Stimulated activated CD4-positive, alpha-beta T cell treated with anti-CD3 and anti-CD28 coated beads, Interleukin-1b, Interleukin-23, amount 100 ng/mL, for 48 hours (primary cell): ENCODE measurements at regions not wholly inside any gene's neighbourhood (a gene's known extent, or its start where the extent isn't known, plus 50 kb on each side); places are given as distances from the start of the nearest gene placed in this dataset.
"Not testable (repeated sequence)": the region's sequence is repeated elsewhere in the genome, so short reads cannot be mapped to it uniquely, and the experiment has no call there.

Experiments
- DNase-seq: peaks from one replicate; pipeline ENCODE4 v3.0.0-alpha.2; 2020

DNA sequence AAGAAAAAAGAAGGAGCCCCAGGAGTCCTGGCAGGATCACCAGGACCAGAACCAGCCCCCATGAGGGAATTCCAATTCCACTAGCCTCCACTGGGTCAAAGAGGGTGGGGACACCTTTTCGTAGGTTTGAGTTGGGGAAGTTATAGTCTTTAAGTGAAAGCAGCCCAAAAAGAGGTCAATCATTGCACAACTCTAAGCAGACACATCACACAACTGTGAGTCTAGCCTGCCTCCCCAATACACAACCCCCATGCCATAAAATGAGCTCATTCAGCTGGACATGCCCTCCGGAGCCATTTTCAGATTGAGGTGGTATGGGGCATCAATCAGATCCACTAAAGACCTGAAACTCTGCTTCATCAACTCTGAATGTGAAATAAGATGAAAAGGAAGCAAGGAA lies 179.9 kb downstream of the NPHP4 start:
- no peak for DNase-seq

DNA sequence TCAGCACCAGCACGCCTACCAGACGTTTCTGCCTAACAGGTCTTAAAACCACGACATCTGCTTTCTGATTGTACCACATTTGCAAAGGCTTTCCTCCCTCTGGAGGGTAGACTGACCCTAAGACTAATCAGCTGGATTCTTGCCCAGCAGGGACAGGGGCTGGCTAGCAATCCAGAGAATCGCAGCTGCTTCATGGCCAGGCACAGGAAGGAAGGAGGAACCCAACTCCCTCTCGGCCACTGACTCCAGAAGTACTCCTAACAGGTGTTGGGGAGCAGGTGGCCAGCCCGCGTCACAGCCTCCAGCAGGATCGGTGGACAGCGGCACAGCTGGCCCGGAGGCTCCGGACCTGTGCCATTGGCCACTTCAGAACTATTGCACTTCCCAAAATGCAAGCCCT lies 180.8 kb downstream of the NPHP4 start:
- no peak for DNase-seq

DNA sequence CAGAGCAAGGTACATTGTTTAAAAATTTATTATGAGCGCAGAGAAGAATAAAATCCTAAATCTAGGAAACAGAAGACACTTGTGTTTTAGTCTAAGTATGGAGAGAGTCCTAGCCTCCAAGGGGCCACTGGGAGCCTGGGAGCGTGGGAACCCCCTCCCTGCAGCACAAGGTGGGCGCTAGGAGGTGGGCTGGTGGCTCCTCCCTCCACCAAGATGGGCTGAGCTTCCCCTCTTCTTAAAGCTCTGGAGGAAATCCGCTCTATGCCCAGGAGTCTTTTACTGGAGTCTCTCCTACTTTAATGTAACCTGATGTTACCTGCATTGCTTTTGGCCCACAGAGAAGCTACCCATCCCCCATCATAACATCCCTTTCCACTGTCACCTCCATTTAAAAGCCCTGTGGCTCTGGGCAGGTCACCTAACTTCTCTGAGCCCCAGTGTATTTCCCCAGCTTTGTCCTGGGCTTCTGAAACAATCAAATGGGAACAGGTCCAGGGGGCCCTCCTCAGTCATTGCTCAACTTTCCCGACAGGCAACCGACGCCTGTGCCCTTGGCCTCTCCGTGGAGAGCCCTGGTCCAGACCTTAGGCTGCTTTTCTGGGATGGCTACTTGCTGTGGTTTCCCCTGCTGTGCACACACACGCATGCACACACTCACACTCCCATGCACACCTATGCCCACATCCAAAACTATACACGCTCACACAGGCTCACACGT lies 181.5 kb downstream of the NPHP4 start:
- DNase-seq, result no peak

DNA sequence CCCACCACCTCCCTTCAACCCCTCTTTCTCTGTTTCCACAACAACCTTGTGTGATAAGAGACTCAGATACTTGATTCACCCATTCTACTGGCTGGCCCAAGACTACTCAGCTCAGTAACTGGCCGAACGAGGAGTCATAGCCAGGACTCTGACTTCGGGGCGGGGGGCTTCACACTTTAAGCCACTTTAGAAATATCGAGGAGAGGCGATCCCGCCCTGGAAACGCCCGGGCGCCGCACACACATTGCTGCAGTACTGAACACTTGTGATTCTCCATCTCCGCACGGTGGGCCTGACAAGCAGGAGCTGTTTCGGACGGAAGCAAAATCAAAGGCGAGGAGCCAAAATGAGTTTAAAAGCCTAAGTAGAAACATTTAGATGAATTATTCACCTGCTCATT lies 182.1 kb downstream of the NPHP4 start:
- no peak for DNase-seq

DNA sequence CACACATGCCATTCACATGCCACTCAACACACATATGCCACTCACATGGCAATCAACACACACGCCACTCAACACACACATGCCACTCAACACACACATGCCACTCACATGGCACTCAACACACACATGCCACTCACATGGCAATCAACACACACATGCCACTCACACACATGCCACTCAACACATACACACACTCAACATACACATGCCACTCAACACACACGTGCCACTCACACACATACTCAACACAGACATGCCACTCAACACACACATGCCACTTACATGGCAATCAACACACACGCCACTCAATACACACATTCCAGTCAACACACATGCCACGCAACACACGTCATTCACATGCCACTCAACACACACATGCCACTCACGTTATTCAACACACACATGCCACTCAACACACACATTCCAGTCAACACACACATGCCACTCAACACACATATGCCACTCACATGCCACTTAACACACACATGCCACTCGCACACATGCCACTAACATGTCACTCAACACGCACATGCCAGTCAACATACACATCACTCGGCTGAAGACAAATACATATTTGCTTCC lies 182.9 kb downstream of the NPHP4 start:
- no peak for DNase-seq

DNA sequence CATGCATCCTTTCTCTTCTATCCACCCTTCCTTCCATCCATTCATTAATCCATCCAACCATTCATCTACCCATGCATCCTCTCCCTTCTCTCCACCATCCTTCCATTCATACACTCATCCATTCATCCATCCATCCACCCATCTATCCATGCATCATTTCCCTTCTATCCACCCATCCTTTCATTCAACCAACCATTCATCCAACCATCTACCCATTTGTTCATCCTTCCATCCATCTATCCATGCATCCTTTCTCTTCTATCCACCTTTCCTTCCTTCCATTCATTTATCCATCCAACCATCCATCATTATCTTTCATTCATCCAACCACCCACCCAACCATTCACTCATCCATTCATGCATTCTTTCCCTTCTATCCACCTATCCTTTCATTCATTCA lies 188.4 kb downstream of the NPHP4 start:
- no peak for DNase-seq

DNA sequence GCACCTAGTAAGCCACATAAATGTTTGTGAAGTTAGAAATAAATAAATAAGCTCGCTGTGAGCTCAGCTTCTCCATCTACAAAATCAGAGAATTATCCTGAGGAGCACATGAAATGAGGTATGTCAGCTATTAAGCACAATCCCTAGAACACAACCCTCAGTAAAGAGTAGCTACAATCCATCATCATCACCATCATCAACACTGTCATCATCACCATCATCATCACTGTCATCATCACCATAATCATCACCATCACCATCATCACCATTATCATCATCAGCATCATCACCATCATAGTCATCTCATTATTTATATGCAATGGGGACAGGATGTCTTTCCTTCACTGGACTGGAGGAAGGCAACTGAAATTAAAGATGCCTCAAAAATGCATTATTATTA lies 189.6 kb downstream of the NPHP4 start:
- no peak for DNase-seq

DNA sequence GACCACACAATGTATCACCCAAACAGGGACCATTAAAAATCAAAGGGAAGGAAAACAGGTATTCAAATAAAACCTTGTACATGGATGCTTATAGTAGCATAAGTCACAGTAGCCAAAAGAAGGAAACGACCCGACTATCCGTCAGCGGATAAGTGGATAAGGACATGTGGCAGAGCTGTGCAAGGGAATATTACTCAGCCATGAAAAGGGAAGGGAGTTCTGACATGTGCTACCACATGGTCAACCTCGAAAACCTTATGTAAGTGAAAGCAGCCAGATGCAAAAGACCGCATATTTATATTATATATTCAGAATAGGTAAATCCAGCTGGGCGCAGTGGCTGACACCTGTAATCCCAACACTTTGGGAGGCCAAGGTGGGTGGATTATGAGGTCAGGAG lies 193.3 kb downstream of the NPHP4 start:
- DNase-seq, result no peak

DNA sequence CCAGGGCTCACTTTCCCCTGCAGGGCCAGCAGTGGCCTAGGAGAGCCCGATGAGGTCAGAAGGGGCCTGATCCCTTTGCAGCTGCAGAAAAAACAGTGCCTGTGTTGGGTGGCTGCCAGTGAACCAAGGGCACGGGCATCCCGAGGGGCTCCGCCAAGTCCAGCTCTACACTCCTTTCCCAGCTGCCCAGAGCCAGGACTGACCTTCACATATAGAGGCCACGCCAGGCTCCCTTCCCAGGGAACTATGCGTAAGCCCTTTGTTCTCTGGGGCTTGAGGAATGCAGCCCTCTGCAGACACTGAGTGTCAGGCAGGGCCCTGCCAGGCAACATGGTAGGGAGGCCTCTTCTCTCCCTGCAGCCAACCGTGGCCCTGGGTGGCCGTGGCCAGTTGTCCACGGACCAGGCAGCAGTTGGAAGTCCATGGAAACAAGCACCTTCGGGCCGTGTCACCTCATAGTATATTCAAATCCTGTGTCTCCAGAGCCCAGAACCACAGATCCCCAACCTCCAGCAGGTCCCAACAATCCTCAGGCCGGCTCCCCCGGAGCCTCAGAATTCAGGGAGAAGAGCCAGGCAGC lies 194.0 kb downstream of the NPHP4 start:
- DNase-seq, result no peak

DNA sequence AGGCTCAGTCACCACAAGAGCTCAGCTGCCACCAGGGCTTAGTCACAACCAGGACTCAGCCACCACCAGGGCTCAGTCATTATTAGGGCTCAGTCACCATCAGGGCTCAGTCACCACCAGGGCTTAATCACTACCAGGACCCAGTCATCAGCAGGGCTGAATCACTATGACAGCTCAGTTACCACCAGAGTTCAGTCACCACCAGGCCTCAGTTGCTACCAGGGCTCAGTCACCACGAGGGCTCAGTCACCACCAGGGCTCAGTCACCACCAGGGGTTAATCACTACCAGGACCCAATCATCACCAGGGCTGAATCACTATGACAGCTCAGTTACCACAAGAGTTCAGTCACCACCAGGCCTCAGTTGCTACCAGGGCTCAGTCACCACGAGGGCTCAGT lies 196.2 kb downstream of the NPHP4 start:
- peak; percentile 4 for DNase-seq

DNA sequence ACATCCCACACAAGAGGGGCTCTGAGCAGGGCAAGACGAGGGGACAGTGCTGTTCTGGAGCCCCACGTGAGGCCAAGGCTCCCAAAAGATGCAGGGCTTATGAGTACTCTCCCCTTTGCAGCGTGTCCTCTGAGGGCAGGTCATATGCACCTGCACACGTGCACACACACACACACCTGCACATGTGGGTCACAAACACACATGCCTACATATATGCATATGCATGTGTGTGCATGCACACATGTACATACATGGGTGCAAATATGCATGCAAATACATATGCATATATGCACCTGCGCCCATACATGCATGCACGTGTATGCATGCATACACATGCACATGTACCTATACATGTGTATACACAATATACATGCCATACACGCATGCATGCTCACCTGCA lies 197.9 kb downstream of the NPHP4 start:
- DNase-seq, result no peak

DNA sequence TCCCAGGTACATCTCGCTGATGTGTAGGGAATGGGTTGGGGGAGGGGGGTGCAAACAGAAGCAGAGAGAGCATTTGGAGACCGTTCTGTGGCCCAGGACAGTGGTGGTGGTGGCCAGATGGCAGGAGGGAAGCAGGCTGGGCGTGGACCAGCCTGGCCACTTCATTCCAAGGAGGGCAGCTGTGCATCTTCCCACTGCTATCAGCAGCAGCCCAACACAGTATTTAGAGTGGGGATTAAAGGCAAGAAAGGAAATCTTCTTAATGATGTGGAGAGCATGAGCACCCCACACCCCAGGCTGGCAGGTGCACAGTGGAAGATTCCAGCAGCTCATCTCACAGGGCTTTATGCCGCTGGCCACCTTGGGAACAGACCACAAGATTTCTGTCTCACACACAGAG lies 198.7 kb downstream of the NPHP4 start:
- DNase-seq, result no peak

DNA sequence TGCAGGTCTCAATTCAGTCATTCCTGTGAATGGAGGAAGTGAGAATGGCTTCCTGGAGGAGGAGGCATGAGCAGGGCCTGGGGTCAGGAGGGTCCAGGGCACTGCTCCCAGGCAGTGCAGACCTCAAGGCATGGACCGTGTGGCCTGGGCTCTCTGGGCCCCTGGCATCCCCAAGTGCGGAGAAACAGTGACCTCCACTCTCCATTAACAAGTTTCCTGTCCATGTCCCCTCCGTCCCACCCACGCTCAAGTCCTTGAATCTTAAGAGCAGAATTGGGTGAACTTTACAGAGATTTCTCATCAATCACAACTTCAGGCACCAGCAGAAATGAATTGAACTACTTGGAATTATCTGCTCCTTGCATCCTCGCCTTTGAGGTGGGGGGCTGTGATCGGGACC lies 211.1 kb downstream of the NPHP4 start:
- DNase-seq, result no peak

DNA sequence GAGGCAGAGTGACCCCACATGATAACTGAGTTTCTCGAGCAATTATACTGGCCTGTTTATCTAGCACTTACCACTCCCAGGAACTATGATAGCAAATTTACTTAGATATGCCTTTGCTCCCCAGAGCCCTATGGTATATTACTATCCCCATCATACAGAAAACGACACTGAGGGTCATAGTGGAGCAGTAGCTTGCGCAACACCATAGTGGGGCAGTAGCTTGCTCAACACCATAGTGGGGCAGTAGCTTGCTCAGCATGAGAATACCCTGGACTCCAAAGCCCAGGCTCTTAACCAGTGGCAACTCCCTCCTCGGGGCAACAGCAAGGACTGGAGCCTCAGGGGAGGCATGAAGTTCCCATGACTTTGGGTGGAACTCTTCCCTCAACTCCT lies 211.9 kb downstream of the NPHP4 start:
- DNase-seq, result no peak

DNA sequence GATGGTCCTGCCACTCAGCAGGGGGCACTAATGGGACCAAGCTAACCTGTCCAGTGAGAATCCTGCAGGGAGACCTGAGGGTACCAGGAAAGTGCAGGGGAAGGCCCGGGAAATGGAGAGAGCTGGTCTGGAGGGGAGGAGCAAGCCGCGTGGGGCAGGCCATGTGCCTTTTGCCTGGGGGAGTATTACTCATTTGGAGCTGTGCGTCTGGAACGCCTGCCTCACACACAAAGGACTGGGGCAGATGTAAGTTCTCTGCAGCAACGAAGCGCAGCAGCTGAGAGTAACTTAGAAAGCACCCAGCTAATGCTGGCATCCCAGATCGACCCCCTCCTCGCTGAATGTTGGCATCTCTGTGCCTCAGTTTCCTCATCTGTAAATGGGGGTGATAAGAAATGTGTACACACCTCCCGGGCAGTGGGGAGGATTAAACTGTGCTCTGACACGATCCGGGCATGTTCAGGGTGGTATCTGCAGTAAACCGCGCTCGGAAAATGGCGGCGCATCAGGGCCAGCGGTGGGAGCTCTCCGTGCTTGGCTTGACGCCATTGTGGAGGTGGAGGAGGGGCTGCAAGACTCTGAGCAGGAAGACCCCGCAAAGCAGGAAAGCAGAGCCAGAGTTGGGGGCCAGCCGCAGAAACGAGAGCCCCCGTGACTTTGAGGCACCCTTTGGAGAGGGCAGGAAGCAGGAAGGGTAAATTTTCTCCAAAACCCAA lies 212.5 kb downstream of the NPHP4 start:
- DNase-seq, result no peak

DNA sequence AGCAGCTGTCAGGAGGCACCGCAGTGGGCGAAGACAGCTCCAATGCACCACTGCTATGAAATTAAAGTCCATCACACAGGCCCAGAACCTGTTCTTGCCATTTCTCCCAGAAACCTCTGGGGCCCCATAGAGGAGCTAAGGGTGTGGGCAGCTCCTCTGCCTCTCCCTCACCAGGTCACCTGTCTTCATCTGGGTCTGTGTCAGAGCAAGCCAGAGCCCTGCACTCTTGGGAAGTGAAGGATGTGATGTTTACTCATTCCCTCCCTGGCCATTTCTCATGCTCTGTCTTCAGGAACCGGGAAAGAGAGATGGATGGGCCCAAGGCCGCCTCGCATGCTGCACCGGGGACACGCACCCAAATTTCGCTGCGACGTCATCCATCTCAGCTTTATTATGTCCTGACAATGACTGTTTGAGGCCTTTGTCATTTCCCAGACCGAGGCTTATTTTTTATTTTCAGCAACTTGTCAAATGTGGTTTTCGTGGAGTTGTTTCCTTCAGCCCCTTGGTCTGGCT lies 216.1 kb downstream of the NPHP4 start:
- DNase-seq, result no peak

DNA sequence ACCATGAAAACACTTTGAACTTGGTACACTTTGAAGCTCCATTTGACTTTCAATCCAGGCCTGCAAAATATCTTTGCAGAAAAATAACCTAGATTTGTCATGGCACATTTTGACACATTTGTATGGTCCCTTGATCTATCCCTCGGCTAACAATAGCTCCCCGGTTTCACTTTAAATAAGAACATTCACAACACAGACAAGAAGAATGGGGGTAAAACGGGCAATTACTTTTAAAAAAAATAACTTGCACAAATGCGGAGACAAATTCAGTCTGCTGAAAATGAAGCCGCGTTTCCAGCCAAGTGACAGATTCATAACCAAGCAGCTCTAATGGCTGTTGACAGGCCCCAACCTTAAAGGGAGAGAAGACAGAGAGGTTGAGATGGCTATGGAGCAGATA lies 218.2 kb downstream of the NPHP4 start:
- no peak for DNase-seq

DNA sequence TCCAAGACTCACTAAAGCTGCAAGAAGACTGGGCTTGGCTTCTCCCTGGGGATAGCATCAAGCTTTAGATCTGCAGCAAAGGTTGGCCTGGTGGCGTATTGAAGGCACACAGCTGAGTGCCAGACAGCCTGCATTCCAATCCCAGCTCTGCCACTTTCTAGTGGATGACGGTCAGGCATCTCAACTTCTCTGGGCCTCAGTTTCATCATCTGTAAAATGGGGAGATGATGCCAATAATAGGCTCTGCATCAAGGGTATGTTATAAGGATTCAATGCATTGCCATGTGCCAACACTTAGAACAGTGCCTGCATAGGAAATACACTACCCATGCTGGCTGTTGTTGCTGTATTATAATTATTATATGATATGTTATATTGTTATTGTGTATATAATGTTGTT lies 220.4 kb downstream of the NPHP4 start:
- DNase-seq, result no peak

DNA sequence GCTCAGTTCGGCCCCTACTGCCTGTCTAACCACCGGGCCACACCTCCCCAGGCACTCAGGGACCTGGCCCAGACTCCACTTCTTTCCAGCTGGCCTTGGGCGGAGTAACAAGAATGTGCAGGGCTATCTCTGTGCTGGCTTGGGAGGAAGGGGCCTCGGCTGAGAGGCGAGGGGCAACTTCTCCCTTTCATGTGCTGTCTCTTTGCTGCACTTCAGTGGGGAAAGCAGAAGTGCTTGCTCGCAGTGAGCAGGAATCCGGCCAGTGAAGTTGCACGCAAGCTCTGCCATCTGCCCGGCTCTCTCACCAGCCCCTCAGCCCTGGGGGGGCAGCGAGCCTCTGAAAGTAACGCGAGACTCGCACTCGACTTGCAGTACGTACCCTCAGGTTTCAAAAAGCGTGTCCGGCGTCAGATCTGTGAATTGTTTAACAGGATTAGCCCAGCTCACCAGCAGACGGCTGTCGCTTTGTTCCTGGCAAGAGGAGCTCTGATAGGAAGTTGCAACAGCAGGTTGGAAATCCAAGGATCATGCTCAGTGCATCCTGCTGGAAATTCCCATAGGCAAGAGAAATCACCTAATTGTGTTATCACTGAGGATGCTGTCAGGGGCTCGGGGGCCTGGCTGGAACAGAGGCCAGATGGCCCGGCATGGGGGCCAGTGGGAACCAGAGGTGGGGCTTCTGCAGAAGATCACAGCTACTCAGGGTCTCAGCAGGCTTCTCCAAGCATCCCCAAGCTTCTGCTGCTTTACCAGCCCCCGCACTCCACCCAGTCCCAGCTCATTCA lies 221.1 kb downstream of the NPHP4 start:
- no peak for DNase-seq

DNA sequence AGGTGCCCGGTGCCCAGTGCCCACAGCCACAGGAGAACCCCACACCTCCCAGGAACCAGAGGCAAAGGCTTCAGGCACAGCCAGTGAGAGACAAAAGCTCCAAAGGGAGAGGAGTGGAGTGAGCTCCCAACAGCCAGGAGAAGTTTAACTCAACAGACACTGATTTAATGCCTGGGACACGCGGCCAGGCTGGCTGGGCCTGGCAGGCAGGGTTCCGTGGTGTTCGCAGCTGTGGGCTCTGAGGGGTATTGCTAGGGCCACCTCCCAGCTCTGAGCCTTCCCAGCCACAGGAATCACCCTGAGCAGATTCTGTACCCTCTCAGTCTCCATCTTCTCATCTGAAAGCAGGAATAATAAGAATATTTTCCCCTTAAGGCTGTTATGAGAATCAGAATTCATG lies 222.5 kb downstream of the NPHP4 start:
- no peak for DNase-seq

DNA sequence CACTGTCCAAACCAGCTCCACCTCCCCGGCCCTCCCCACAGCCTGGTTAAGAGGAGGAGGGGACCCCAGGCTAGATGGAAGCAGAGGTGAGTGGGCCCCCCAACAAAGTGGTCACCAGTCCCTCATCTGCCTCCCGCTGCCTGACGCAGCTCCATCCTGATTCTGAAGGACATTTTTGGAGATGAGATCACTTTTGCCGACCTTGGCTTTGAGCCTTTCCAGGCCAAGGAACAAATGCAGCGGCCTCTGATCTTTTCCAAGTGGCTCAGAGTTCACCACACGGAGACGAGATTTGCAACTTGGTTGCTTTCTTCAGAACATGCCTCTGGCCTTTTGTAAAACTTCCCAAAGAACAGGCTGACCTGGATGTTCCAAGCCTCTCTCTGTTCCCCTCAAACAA lies 223.1 kb downstream of the NPHP4 start:
- no peak for DNase-seq

DNA sequence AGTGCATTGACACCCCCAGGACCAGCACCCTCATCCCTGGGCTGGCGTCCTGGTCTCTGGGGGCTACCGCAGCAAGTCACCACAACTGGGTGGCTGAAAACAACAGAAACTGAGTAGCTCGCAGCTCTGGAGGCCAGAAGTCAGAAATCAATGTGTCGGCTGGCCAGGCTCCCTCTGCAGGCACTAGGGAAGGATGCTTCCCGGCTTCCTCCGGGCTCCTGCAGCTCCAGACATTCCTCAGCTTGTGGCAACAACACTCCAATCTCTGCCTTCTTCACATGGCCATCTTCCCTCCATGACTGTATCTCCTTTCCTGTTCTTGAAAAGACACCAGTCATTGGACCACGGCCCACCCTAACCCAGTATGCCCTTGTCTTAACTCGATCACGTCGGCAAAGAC lies 224.2 kb downstream of the NPHP4 start:
- DNase-seq, result no peak

DNA sequence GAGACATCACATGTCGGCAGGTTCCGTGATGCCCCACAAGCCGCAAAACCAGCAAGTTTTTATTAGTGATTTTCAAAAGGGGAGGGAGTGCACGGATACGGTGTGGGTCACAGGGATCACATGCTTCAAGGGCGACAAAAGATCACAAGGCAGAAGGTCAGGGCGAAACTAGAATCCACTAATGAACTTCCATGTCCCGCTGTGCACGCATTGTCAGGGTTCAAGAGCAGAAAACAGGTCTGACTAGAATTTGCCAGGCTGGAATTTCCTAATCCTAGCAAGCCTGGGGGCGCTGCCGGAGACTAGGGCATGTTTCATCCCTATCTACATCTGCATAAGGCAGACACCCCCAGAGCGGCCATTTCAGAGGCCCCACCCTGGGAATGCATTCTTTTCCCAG lies 225.2 kb downstream of the NPHP4 start:
- DNase-seq, result not testable (repeated sequence)
